ENCODE measurements at regions not wholly inside any gene's neighbourhood (a gene's known extent, or its start where the extent isn't known, plus 50 kb on each side); places are given as distances from the start of the nearest gene placed in this dataset.
"Not testable (repeated sequence)": the region's sequence is repeated elsewhere in the genome, so short reads cannot be mapped to it uniquely, and the experiment has no call there.

DNA sequence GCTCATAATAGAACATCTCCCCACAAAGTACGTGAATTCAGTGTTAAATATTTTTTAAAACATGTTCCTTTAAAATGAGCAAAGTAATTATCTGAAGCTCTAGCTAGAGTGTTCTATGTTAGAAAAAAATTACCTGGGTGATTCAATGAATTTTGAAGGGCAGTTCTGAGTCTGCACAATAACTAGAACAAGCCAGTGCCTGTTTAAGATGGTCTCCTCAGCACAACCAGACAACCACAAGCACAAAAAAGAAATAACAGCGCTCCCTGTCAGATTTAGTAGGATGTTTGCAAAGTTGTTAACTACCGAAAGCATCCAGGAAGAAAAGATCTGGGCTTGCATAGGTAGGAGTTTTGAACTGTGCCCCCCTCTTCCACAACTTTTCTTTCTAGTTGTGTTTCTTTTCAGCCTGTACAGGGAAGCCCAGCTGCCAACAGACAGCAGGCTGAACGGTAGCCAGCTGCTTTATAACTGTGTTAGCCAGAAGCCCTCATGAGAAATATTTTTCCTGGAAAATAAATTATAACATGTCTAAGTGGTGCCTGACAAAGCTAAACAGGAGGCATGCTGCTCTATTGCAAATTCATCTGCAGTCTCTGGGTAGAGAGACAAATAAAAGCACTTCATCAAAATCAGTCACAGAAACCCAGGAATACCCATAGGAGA, 1026.9 kb downstream of the MAT2B start:
- WGBS (ENCODE audit: low lambda C conversion rate), result under 1% methylated on average over 4 of the region's 4 CpGs
- no peaks in the 10 kb centered on the region for H3K4me1 ChIP-seq (ENCODE audit: insufficient read depth, low read length)
- H3K4me3 ChIP-seq (replicated peaks in 1 of 3; ENCODE audit: insufficient read depth in 1 of 3, low read depth in 2 of 3, low read length in 3 of 3), result no peak overlapping the region
- in situ Hi-C loops (cut with HindIII; ENCODE audit: extremely low pct_ligation_motif_present, low pct_unique_long_range_greater_than_20kb) (no loop called here), intact Hi-C loops (cut with micrococcal nuclease; ENCODE audit: unreplicated experiment) (no loop called here)
- H3K27me3 ChIP-seq (ENCODE audit: control insufficient read depth in 1 of 2, insufficient read depth in 2 of 2, low read length in 2 of 2), result no peaks in the 10 kb centered on the region
- no peak overlapping the region for H2AFZ ChIP-seq (ENCODE audit: low read length)
- no peak overlapping the region for H3K9ac ChIP-seq (ENCODE audit: insufficient read depth, low read depth, low read length)
- DNase-seq (ENCODE audit: low spot score) (no peak), FAIRE-seq (no peak), ATAC-seq (no peak)
- TF ChIP-seq MAFF (IDR thresholded peaks at IDR 0.05; ENCODE audit: low read depth, low read length) (no peak), FOXC1 (CRISPR knock-in tag; IDR thresholded peaks at IDR 0.05; ENCODE audit: borderline replicate concordance) (no peak), HDAC1 (CRISPR knock-in tag; IDR thresholded peaks at IDR 0.05) (no peak), ISL2 (CRISPR knock-in tag; IDR thresholded peaks at IDR 0.05) (no peak), KDM6A (CRISPR knock-in tag; IDR thresholded peaks at IDR 0.05; ENCODE audit: low read depth) (no peak)
- TF ChIP-seq, protein P1, sequence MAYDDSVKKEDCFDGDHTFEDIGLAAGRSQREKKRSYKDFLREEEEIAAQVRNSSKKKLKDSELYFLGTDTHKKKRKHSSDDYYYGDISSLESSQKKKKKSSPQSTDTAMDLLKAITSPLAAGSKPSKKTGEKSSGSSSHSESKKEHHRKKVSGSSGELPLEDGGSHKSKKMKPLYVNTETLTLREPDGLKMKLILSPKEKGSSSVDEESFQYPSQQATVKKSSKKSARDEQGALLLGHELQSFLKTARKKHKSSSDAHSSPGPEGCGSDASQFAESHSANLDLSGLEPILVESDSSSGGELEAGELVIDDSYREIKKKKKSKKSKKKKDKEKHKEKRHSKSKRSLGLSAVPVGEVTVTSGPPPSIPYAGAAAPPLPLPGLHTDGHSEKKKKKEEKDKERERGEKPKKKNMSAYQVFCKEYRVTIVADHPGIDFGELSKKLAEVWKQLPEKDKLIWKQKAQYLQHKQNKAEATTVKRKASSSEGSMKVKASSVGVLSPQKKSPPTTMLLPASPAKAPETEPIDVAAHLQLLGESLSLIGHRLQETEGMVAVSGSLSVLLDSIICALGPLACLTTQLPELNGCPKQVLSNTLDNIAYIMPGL (CRISPR knock-in tag; IDR thresholded peaks at IDR 0.05; ENCODE audit: borderline replicate concordance in 1 of 2, low read depth in 1 of 2), result no peak
- POLR2A ChIA-PET, result no interaction called here
- CTCF ChIA-PET (ENCODE audit: low intra/inter-chr PET ratio, low total read pairs), result no interaction called here
- H3K27ac ChIP-seq (ENCODE audit: extremely low read length, insufficient read depth, low read length), result no peak overlapping the region
- H4K20me1 ChIP-seq (ENCODE audit: insufficient read depth, low read length), result no peaks in the 10 kb centered on the region
- H3K4me2 ChIP-seq (ENCODE audit: low read depth, low read length), result no peak overlapping the region
- BruUV-seq (replicated peaks), result no TSS peak
- H3K79me2 ChIP-seq (ENCODE audit: insufficient read depth, low read length), result no peaks in the 10 kb centered on the region
- H3K36me3 ChIP-seq (replicated peaks in 1 of 2; ENCODE audit: control insufficient read depth in 1 of 2, insufficient read depth in 2 of 2, low read length in 2 of 2), result no peaks in the 10 kb centered on the region
- H3K9me3 ChIP-seq (ENCODE audit: low read length), result no peaks in the 10 kb centered on the region

DNA sequence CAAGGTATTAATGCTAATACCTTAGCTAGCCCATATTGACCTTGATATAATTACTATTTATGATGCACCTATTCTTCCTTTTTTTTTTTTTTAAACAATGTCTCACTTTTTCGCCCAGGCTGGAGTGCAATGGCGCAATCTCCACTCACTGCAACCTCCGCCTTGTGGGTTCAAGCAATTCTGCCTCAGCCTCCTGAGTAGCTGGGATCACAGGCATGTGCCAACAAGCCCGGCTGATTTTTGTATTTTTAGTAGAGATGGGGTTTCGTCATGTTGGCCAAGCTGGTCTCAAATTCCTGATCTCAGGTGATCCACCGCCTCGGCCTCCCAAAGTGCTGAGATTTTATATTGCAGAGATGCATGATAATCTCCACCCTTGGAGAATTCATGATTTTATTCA, 1028.0 kb downstream of the MAT2B start:
- 18% methylated on average over 7 of the region's 7 CpGs for whole genome bisulfite sequencing (ENCODE audit: low lambda C conversion rate)
- H4K20me1 ChIP-seq (ENCODE audit: insufficient read depth, low read length); intact Hi-C loops (cut with micrococcal nuclease; ENCODE audit: unreplicated experiment); DNase-seq (ENCODE audit: low spot score); ATAC-seq; H3K4me3 ChIP-seq (replicated peaks in 1 of 3; ENCODE audit: insufficient read depth in 1 of 3, low read depth in 2 of 3, low read length in 3 of 3); H2AFZ ChIP-seq (ENCODE audit: low read length); in situ Hi-C loops (cut with HindIII; ENCODE audit: extremely low pct_ligation_motif_present, low pct_unique_long_range_greater_than_20kb); H3K79me2 ChIP-seq (ENCODE audit: insufficient read depth, low read length); H3K36me3 ChIP-seq (replicated peaks in 1 of 2; ENCODE audit: control insufficient read depth in 1 of 2, insufficient read depth in 2 of 2, low read length in 2 of 2); H3K4me1 ChIP-seq (ENCODE audit: insufficient read depth, low read length); H3K27me3 ChIP-seq (ENCODE audit: control insufficient read depth in 1 of 2, insufficient read depth in 2 of 2, low read length in 2 of 2); H3K9me3 ChIP-seq (ENCODE audit: low read length); H3K4me2 ChIP-seq (ENCODE audit: low read depth, low read length); H3K9ac ChIP-seq (ENCODE audit: insufficient read depth, low read depth, low read length); FAIRE-seq; H3K27ac ChIP-seq (ENCODE audit: extremely low read length, insufficient read depth, low read length); POLR2A ChIA-PET; BruUV-seq (replicated peaks); CTCF ChIA-PET (ENCODE audit: low intra/inter-chr PET ratio, low total read pairs): not testable (repeated sequence)
